GM12873 (cell line): ENCODE measurements at regions not wholly inside any gene's neighbourhood (a gene's known extent, or its start where the extent isn't known, plus 50 kb on each side); places are given as distances from the start of the nearest gene placed in this dataset.

Experiments
- TF ChIP-seq, protein P1 (sequence below): IDR thresholded peaks from 2 replicates; pipeline ENCODE4 v1.5.1; 2012; ENCODE audit warnings: low read depth, mild to moderate bottlenecking, moderate library complexity, low read length, control low read depth; ENCODE audit not compliant: insufficient read depth; ENCODE audit errors: missing control alignments

DNA sequence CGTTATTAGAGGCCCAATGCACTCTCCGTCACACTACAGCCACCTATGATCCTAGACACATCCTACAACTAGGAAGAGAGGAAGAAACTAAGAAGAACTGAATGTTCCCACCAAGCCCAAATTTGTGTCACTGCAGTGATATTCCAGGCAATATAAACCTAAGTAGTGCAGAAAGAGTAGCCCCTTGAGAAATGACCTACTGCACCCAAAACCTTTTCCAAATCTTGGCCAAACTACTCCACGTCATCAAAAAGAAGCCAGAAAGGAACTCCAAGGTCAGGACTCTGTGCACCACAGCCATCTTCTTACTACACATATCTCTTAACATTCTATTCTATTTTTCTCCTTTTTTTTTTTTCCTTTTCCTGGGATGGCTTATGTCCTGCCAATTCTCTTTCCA lies 60.2 kb downstream of the ADAMTS1 start:
- TF ChIP-seq, protein P1, sequence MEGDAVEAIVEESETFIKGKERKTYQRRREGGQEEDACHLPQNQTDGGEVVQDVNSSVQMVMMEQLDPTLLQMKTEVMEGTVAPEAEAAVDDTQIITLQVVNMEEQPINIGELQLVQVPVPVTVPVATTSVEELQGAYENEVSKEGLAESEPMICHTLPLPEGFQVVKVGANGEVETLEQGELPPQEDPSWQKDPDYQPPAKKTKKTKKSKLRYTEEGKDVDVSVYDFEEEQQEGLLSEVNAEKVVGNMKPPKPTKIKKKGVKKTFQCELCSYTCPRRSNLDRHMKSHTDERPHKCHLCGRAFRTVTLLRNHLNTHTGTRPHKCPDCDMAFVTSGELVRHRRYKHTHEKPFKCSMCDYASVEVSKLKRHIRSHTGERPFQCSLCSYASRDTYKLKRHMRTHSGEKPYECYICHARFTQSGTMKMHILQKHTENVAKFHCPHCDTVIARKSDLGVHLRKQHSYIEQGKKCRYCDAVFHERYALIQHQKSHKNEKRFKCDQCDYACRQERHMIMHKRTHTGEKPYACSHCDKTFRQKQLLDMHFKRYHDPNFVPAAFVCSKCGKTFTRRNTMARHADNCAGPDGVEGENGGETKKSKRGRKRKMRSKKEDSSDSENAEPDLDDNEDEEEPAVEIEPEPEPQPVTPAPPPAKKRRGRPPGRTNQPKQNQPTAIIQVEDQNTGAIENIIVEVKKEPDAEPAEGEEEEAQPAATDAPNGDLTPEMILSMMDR = no peak

DNA sequence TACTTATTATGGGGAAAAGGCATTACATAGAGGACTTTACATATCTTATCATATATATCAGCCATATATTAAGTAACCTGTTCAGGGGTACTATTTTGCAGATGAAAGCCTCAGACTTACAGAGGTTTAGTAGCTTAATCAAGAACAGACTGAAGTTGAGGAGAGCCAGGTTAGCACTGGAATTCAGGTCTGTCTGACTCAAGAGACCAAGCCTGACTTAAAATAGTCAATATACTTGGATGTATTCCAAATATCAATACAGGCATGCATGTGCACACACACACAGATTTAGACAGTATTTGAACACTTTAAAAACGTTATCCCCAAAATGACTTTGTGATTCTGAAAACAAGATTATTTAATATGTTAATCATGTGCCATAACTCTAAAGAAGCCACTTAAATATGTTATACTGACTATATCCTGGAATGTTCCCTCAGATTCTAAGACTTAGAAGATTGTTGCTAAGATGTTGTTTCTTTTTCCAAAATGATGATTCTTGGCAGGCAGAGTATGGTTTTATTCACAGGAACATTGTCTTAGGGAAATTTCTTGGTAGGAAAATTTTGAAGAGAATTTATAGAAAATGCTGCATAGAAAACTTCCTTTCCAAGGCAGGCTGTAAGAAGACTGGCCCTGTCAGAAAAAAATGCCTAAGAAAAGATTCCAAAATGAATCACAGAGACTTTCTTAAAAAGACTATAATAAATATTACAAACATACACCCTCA lies 61.6 kb downstream of the ADAMTS1 start:
- TF ChIP-seq, protein P1 = no peak

DNA sequence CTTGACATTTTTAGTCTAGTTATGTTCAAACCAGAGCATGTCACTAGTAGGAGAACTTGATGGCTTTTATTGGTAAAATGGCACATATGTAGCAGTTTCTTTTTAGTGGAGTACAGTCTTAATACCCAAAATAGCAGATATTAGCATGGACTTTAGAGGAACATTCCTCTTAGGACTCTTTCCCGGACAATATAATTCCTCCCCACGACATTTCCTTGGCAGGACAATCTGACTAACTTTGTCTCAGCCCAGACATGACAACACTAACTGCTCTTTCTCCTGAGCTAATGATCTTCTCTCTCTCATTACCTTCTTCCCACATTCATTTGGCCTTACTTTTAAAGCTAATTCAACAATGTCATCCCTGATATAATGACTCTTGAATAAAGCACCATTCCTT lies 62.5 kb downstream of the ADAMTS1 start:
- TF ChIP-seq, protein P1 = no peak

DNA sequence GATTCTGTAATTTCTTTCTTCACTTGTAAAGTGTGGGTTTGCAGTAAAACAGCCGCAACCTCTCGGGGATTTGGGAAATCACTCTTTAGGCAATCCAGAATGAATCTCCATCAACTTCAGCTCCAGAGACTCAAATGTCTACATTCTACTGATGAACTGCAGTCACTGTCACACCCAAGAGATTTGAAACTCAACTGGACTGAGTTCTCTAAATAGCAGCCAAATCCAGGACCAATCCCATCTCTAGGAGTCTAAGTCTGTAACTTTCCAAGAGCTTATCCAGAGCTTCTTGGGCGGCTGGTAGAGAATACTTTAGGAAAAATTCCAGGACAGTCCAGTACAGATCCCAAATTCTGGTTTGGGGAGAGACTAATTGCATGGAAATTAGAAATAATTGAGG lies 62.9 kb downstream of the ADAMTS1 start:
- TF ChIP-seq, protein P1 = no peak

DNA sequence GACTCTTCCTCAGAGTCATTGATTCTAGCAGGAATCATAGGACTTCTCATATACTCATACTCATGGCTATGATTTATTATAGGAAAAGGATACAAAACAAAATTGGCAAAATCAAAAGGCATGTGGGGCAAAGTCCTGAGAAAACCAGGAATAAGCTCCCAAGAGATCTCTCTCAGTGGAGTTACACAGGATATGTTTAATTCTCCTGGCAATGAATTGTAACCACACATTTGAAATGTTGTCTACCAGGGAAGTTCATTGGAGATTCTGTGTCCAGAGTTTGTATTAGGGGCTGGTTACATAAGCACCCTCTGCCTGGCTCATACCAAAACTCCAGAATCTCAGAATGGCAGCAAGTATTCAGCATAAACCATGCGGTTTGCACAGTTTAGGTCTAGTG lies 63.9 kb downstream of the ADAMTS1 start:
- TF ChIP-seq, protein P1 = no peak

DNA sequence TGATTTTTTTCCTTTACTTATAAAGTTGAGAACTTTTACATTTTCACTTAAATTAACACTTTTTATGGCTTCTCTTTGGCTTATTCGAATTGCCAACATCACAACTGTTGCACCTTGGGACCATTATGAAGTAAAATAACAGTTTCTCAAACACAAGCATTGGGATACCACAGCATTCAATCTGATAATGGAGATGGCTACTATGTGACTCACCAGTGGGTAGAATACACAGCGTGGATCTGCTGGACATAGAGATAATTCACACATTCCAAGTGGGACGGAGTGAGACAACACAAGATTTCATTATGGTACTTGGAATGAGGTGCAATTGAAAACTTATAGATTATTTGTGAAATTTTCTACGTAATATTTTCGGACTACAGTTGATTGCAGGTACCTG lies 68.0 kb downstream of the ADAMTS1 start:
- TF ChIP-seq, protein P1 = no peak

DNA sequence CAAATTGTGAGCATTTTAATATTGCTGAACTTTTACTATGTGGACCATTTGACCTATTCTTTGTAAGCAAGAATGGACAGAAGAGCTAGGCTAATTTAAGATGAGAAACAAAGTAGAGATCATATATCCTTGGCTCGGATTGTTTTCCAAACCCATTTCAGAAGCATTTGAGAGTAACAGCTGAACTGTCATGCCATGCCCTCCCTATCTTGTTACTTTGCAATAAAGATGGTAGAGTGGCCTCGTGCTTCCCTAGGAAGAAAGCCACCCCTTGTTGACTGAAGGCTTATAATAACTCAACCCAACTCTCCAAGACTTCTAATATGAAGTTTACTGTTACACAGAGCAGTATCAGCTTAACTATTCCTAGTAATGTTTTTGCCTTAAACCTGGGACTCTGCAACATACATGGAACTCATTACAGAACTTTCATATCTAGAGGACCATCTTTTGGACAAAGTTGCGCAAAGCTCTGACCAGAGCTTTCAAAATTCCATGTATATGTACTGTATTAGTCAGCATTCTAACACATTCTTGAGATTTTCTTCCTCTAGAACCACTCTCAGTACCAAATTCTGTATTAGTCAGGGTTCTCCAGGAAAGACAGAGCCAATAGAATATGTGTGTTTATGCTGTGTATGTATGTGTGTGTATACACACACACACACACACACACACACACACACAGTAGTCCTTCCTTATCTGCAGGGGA lies 68.7 kb downstream of the ADAMTS1 start:
- TF ChIP-seq, protein P1 = no peak
